Progenitor cell of endocrine pancreas (in vitro differentiated cells): ENCODE measurements at regions not wholly inside any gene's neighbourhood (a gene's known extent, or its start where the extent isn't known, plus 50 kb on each side); places are given as distances from the start of the nearest gene placed in this dataset.
A peak's percentile ranks its signal among the peaks of the same experiment; 100 is the strongest.
"Not testable (repeated sequence)": the region's sequence is repeated elsewhere in the genome, so short reads cannot be mapped to it uniquely, and the experiment has no call there.

Source experiments
- DNase-seq: peaks from one replicate; pipeline ENCODE4 v3.0.0; 2021; ENCODE audit warnings: low spot score; ENCODE audit not compliant: unreplicated experiment
- H3K27ac Mint-ChIP-seq: 2 replicates; pipeline ENCODE4 v1.8.0; 2021; ENCODE audit warnings: mild to moderate bottlenecking, moderate library complexity, mixed read lengths
- H3K27me3 Mint-ChIP-seq: 2 replicates; pipeline ENCODE4 v1.8.0; 2021; ENCODE audit warnings: mixed read lengths
- H3K36me3 Mint-ChIP-seq: 2 replicates; pipeline ENCODE4 v1.8.0; 2022; ENCODE audit warnings: mixed read lengths; ENCODE audit not compliant: insufficient read depth
- H3K4me1 Mint-ChIP-seq: 2 replicates; pipeline ENCODE4 v1.8.0; 2021; ENCODE audit warnings: low read depth, mixed read lengths
- H3K4me3 Mint-ChIP-seq: 2 replicates; pipeline ENCODE4 v1.8.0; 2021; ENCODE audit warnings: low read depth, mild to moderate bottlenecking, moderate library complexity, mixed read lengths
- H3K9me3 Mint-ChIP-seq: 2 replicates; pipeline ENCODE4 v1.8.0; 2021; ENCODE audit warnings: low read depth, mixed read lengths
- TF ChIP-seq, protein P1 (sequence below): fragments of 200-600 bp; sonication (generic); IDR thresholded peaks from one replicate; pipeline ENCODE4 v1.5.0; 2021; ENCODE audit warnings: antibody characterized with exemption, mild to moderate bottlenecking; ENCODE audit not compliant: unreplicated experiment

DNA sequence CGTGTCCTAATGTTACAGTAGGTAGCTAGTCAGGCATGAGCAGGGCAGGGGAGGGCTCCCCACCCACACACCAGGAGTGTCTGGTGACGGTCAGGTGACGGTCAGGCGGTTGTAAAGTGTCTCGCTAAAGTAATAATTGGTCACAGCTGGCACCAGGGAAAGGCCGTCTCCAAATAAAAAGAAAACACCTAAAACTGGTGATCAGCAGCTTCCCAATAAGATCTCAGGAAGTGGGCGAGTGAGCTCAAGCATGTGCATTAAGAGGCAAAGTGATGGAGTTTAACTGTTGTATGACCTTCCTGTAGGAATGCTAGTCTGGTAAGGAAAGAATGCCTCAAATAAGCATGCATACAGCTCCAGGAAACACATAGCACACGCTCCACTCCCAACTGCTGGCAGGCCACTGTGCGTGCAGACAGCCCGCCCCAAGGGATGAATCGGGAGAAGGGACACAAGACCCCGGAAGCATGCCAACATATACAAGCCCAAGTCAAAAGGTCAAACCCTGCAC lies 177.1 kb downstream of the RNF144A start:
- H3K27ac Mint-ChIP-seq: no peak overlapping the region
- peaks cover 2% of the 10 kb centered on the region for H3K4me1 Mint-ChIP-seq
- TF ChIP-seq, protein P1, sequence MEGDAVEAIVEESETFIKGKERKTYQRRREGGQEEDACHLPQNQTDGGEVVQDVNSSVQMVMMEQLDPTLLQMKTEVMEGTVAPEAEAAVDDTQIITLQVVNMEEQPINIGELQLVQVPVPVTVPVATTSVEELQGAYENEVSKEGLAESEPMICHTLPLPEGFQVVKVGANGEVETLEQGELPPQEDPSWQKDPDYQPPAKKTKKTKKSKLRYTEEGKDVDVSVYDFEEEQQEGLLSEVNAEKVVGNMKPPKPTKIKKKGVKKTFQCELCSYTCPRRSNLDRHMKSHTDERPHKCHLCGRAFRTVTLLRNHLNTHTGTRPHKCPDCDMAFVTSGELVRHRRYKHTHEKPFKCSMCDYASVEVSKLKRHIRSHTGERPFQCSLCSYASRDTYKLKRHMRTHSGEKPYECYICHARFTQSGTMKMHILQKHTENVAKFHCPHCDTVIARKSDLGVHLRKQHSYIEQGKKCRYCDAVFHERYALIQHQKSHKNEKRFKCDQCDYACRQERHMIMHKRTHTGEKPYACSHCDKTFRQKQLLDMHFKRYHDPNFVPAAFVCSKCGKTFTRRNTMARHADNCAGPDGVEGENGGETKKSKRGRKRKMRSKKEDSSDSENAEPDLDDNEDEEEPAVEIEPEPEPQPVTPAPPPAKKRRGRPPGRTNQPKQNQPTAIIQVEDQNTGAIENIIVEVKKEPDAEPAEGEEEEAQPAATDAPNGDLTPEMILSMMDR: no peak
- H3K9me3 Mint-ChIP-seq: no peaks in the 10 kb centered on the region
- no peaks in the 10 kb centered on the region for H3K36me3 Mint-ChIP-seq
- no peak for DNase-seq
- peaks cover 19% of the 10 kb centered on the region for H3K27me3 Mint-ChIP-seq
- H3K4me3 Mint-ChIP-seq: no peak overlapping the region

DNA sequence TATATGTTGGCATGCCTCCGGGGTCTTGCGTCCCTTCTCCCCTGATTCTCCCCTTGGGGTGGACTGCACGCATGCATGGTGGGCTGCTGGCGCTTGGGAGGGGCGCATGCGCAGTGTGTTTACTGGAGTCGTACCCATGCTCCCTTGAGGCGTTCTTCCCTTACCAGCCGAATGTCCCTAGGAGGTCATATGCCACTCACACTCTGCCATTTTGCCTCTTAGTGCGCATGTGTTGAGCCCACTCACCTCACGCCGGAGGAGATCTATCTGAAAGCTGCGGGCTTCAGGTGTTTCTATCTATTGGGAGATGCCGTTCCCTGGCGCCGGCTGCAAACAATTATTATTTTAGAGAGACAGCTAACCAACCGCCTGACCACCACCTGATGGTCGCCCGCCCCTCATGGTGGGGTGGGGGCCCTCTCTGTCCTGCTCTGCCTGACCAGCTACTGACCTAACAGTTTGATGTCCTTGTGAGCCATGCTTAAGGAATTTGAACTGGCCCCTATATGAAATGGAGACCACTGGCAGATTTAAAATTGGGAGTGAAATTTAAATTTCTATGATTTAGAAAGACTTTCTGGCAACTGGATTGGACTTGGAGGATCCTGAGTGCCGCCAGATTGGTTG lies 179.6 kb downstream of the RNF144A start:
- DNase-seq: no peak
- Mint-ChIP-seq H3K27me3 (peaks cover 16% of the 10 kb centered on the region), H3K4me3 (no peak overlapping the region), H3K27ac (no peak overlapping the region), H3K4me1 (peaks cover 2% of the 10 kb centered on the region), H3K9me3 (no peaks in the 10 kb centered on the region), H3K36me3 (no peaks in the 10 kb centered on the region)
- TF ChIP-seq, protein P1: no peak

DNA sequence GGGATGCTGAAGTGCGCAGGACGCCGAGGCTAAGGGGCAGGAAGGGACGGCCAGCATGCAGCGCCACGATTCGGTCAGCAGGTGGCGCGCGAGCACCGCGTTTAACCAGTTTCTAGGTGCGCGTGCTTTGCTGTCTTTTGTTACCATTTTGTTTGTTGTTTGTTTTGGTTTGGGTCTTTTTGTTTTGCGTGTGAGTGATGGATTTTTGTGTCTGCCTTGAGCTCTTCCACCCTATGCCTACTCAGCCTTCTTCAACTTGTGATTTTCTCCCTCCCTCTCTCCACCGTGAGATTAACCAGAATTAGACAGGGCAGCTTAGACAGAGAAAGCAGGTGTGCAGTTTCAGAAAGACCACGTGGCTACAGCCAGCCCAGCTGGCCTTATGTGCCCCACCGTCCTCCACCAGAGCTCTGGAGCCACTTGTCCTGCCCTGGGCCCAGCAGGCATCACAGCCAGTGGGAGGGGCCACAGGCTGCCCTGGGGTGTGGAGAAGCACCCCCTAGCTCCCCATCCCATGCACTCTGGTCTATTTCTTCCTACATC lies 180.2 kb downstream of the RNF144A start:
- peaks cover 2% of the 10 kb centered on the region for H3K4me1 Mint-ChIP-seq
- peak overlapping the region; percentile 42 for H3K27ac Mint-ChIP-seq

DNA sequence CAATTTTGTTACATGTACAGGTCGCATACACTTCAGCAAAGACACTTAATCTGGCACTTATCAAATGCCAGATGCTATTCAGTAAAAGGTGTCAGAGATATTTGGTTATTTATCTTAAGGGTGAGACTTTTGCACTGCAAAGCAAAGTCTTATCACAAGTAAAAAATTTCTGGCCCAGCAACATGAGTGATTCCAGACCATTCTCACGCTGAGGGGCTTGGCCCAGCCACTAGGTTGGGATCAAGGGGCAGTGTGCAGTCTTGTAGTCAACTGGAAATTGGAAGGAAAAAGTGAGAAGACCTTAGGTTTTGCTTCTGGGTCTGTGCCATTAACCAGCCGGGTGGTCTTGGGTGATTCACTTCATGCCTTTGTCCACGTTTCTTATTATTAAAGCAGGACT lies 181.6 kb downstream of the RNF144A start:
- Mint-ChIP-seq H3K4me1 (peaks cover 5% of the 10 kb centered on the region), H3K4me3 (no peak overlapping the region), H3K36me3 (no peaks in the 10 kb centered on the region), H3K9me3 (no peaks in the 10 kb centered on the region), H3K27ac (no peak overlapping the region), H3K27me3 (peaks cover 15% of the 10 kb centered on the region)
- DNase-seq: no peak
- TF ChIP-seq, protein P1: no peak

More for the DNA sequence above, 180.2 kb downstream of the RNF144A start:
- H3K27me3 Mint-ChIP-seq: peaks cover 16% of the 10 kb centered on the region
- H3K36me3 Mint-ChIP-seq: no peaks in the 10 kb centered on the region
- DNase-seq: peak; percentile 71
- TF ChIP-seq, protein P1: peak; percentile 99
- H3K4me3 Mint-ChIP-seq: peak overlapping the region; percentile 52
- no peaks in the 10 kb centered on the region for H3K9me3 Mint-ChIP-seq

DNA sequence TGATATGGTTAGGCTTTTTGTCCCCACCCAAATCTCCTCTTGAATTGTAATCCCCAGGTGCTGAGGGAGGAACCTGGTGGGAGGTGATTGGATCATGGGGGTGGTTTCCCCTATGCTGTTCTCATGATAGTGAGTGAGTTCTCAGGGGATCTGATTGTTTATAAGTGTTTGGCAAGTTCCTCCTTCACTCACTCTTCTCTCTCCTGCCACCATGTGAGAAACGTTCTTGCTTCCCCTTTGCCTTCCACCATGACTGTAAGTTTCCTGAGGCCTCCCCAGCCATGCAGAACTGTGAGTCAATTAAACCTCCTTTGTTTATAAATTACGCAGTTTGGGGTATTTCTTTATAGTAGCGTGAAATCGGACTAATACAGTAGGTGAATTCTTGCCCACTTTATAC lies 182.5 kb downstream of the RNF144A start:
- not testable (repeated sequence) for H3K27ac Mint-ChIP-seq, DNase-seq, H3K4me1 Mint-ChIP-seq, H3K4me3 Mint-ChIP-seq, H3K9me3 Mint-ChIP-seq, H3K36me3 Mint-ChIP-seq
- peaks cover 14% of the 10 kb centered on the region for H3K27me3 Mint-ChIP-seq

DNA sequence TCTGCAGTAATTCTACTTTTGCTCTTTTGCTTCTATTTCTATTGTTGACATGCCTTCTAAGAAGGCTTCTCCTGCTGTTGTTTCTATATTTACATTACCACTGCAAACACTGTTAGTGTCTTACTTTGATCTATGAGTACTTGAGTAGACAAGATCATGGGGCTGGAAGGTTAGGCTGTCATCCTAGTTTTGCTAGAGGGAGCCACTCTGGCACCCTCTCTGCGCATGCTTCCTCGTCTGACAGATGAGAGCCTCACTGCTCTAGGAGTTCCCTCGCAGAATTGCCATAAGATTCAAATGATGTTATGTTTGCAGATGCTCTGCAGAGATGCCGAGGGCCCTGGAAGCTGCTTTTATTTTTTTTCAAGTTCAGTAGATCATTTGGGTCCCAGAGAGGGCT lies 185.6 kb downstream of the RNF144A start:
- peaks cover 1% of the 10 kb centered on the region for H3K36me3 Mint-ChIP-seq
- TF ChIP-seq, protein P1: no peak
- no peaks in the 10 kb centered on the region for H3K27me3 Mint-ChIP-seq
- no peak overlapping the region for H3K27ac Mint-ChIP-seq
- H3K9me3 Mint-ChIP-seq: no peaks in the 10 kb centered on the region
- H3K4me1 Mint-ChIP-seq: peaks cover 3% of the 10 kb centered on the region
- H3K4me3 Mint-ChIP-seq: no peak overlapping the region
- no peak for DNase-seq
